ENCODE measurements at regions not wholly inside any gene's neighbourhood (a gene's known extent, or its start where the extent isn't known, plus 50 kb on each side); places are given as distances from the start of the nearest gene placed in this dataset.
A peak's percentile ranks its signal among the peaks of the same experiment; 100 is the strongest.

DNA sequence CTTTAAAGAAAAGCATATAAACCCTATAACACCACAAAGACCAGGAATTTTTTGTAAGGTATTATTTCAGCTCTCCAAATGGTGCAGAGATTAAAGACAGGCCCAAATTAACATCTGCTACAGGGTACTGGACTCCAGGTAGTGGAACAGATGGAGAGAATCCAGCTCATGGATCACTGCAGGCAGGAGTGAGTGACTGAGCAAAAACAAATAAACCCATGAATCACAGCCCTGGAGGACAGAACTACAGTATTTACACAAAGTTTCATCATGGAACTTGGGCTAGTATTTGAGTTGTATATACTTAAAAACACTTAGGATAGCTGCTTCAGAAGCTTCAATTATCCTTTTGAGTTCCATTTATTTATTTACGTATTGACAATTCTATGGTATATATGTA, 132.8 kb upstream of the SPRY2 start:
- Histone ChIP-seq H3K9me3 (ENCODE audit: control insufficient read depth in 5 of 5, low read length in 5 of 5) (no peaks in the 10 kb centered on the region), H3K36me3 (ENCODE audit: control insufficient read depth in 5 of 5, insufficient read depth in 5 of 5, low read length in 5 of 5) (no peaks in the 10 kb centered on the region), H3K27ac (ENCODE audit: low read depth, low read length) (no peak overlapping the region), H3K4me3 (ENCODE audit: low read depth in 1 of 5, low read length in 5 of 5) (no peak overlapping the region), H3K27me3 (ENCODE audit: control insufficient read depth in 5 of 5, insufficient read depth in 4 of 5, low read length in 5 of 5) (no peaks in the 10 kb centered on the region), H3K9ac (ENCODE audit: low read length in 5 of 5) (no peak overlapping the region), H3K4me1 (ENCODE audit: control insufficient read depth in 5 of 5, insufficient read depth in 5 of 5, low read length in 5 of 5) (peaks cover 5 to 26% (median 20%) of the 10 kb centered on the region in 5 donors)

DNA sequence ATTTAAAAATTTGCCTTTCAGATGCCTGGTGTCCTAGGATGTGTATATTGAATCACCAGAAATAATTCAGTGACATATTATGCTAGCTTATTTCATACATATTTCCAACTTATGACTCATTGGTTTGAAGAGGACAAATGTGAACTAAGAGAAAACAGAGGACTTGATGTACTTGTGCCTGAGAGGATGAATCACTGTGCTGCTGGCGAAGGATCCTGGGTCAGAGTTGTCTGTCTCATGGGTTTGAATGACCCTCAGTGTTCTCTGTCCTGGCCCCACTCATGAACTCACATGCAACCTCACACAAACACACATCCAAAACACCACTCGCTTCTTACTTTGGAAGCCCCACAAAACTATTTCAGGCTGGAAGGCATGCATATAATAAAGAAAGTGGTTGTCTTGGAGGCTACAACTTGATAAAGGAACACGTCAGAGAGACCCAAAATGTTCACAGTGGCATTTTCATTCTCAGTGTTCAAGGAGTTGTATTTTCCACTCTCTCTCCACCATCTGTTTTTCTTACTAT, 129.0 kb upstream of the SPRY2 start:
- Histone ChIP-seq H3K27ac (ENCODE audit: low read depth, low read length) (peak overlapping the region; percentile 75), H3K4me3 (ENCODE audit: low read depth in 1 of 5, low read length in 5 of 5) (peak overlapping the region in 2 of 5 donors; percentile 12 to 22), H3K36me3 (ENCODE audit: control insufficient read depth in 5 of 5, insufficient read depth in 5 of 5, low read length in 5 of 5) (no peaks in the 10 kb centered on the region), H3K4me1 (ENCODE audit: control insufficient read depth in 5 of 5, insufficient read depth in 5 of 5, low read length in 5 of 5) (peaks cover 5 to 30% (median 25%) of the 10 kb centered on the region in 5 donors), H3K9me3 (ENCODE audit: control insufficient read depth in 5 of 5, low read length in 5 of 5) (no peaks in the 10 kb centered on the region), H3K9ac (ENCODE audit: low read length in 5 of 5) (no peak overlapping the region), H3K27me3 (ENCODE audit: control insufficient read depth in 5 of 5, insufficient read depth in 4 of 5, low read length in 5 of 5) (no peaks in the 10 kb centered on the region)

DNA sequence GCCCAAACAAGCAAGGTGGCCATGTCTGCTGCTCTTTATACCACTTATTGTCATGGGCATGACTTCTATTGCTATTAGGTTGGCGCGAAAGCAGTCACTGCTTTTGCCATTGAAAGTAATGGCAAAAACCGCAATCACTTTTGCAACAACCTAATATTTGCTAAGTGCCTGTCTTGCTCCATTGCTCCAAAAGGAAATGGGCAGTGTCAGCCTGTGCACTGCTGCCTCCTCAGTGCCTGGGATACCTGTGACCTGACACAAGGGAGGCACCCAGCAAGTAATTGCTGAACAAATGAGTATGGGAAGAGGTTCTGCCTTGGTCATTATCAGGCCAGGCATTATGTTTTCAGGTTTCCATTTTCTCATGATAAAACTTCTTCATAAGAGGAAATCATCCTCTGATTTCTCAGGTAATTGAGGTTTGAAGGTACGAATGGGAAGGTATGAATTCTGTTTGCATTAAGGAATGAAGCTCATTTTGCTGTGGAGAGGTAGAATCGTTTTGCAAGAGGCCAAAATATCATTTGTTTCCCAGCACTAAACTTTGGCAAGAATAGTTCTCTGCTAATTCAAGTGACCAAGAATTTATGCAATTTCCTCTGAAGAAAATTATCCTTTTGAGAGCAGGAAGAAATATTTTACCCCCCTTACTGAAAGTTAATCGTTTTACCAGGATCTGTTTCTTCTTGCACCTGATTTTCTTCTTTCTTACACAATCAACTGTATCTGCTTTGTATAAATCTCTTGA, 128.4 kb upstream of the SPRY2 start:
- Histone ChIP-seq H3K9me3 (ENCODE audit: control insufficient read depth in 5 of 5, low read length in 5 of 5) (no peaks in the 10 kb centered on the region), H3K27me3 (ENCODE audit: control insufficient read depth in 5 of 5, insufficient read depth in 4 of 5, low read length in 5 of 5) (no peaks in the 10 kb centered on the region), H3K4me3 (ENCODE audit: low read depth in 1 of 5, low read length in 5 of 5) (peak overlapping the region in 1 of 5 donors; percentile 17), H3K36me3 (ENCODE audit: control insufficient read depth in 5 of 5, insufficient read depth in 5 of 5, low read length in 5 of 5) (no peaks in the 10 kb centered on the region), H3K4me1 (ENCODE audit: control insufficient read depth in 5 of 5, insufficient read depth in 5 of 5, low read length in 5 of 5) (peaks cover 5 to 30% (median 25%) of the 10 kb centered on the region in 5 donors), H3K27ac (ENCODE audit: low read depth, low read length) (peak overlapping the region; percentile 75), H3K9ac (ENCODE audit: low read length in 5 of 5) (peak overlapping the region in 2 of 5 donors; percentile 12 to 33)

DNA sequence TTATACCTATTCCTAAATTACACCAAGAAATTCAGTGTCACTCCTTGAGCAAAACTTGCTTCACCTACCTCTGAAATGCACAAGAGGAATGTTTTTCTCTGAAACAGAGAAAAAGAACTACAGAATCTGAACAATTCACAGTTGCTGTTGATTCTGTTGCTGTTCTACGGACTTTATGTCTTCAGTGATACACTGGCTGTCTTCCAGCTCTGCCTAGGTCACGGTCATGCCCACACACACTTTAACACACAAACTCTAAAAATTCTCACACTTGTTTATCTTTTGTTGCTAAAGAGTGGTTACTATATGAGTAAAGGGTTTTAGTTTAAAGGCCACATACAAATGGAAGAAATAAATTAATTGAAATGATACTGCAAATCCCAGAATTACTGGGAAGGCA, 124.4 kb upstream of the SPRY2 start:
- Histone ChIP-seq H3K27me3 (ENCODE audit: control insufficient read depth in 5 of 5, insufficient read depth in 4 of 5, low read length in 5 of 5) (no peaks in the 10 kb centered on the region), H3K4me1 (ENCODE audit: control insufficient read depth in 5 of 5, insufficient read depth in 5 of 5, low read length in 5 of 5) (peaks cover 5 to 24% (median 20%) of the 10 kb centered on the region in 5 donors), H3K27ac (ENCODE audit: low read depth, low read length) (no peak overlapping the region), H3K4me3 (ENCODE audit: low read depth in 1 of 5, low read length in 5 of 5) (no peak overlapping the region), H3K9me3 (ENCODE audit: control insufficient read depth in 5 of 5, low read length in 5 of 5) (no peaks in the 10 kb centered on the region), H3K36me3 (ENCODE audit: control insufficient read depth in 5 of 5, insufficient read depth in 5 of 5, low read length in 5 of 5) (no peaks in the 10 kb centered on the region), H3K9ac (ENCODE audit: low read length in 5 of 5) (no peak overlapping the region)

GRCh38 chr13:80463673-80464352, 122.9 kb upstream of the SPRY2 start:
- peaks cover 0 to 11% (median 5%) of the 10 kb centered on the region in 5 donors for H3K4me1 ChIP-seq (ENCODE audit: control insufficient read depth in 5 of 5, insufficient read depth in 5 of 5, low read length in 5 of 5)
- no peaks in the 10 kb centered on the region for H3K36me3 ChIP-seq (ENCODE audit: control insufficient read depth in 5 of 5, insufficient read depth in 5 of 5, low read length in 5 of 5)
- no peaks in the 10 kb centered on the region for H3K9me3 ChIP-seq (ENCODE audit: control insufficient read depth in 5 of 5, low read length in 5 of 5)
- no peak overlapping the region for H3K4me3 ChIP-seq (ENCODE audit: low read depth in 1 of 5, low read length in 5 of 5)
- no peaks in the 10 kb centered on the region for H3K27me3 ChIP-seq (ENCODE audit: control insufficient read depth in 5 of 5, insufficient read depth in 4 of 5, low read length in 5 of 5)
- H3K27ac ChIP-seq (ENCODE audit: low read depth, low read length) = no peak overlapping the region
- no peak overlapping the region for H3K9ac ChIP-seq (ENCODE audit: low read length in 5 of 5)

DNA sequence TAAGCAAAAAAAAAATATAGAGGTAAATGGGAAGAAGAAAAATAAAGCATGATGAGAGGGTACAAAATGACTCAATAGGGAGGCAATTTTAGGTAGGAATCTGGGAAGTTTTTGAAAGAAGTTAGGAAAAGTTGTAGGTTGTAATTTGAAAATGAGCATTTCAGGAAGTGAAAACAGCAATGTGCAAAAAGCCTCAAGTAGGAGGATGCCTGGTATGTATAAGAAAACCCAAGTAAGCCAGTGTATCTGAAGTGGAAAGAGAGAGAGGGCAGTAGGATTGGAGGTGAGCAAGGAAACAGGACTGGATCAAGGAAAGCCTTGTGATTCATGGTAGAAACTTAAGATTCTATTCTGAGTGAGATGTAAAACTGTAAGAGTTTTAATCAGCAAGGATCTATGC, 121.6 kb upstream of the SPRY2 start:
- H3K27ac ChIP-seq (ENCODE audit: low read depth, low read length) = no peak overlapping the region
- no peaks in the 10 kb centered on the region for H3K27me3 ChIP-seq (ENCODE audit: control insufficient read depth in 5 of 5, insufficient read depth in 4 of 5, low read length in 5 of 5)
- peaks cover 0 to 5% (median 3%) of the 10 kb centered on the region in 5 donors for H3K4me1 ChIP-seq (ENCODE audit: control insufficient read depth in 5 of 5, insufficient read depth in 5 of 5, low read length in 5 of 5)
- H3K9me3 ChIP-seq (ENCODE audit: control insufficient read depth in 5 of 5, low read length in 5 of 5) = no peaks in the 10 kb centered on the region
- H3K9ac ChIP-seq (ENCODE audit: low read length in 5 of 5) = no peak overlapping the region
- H3K4me3 ChIP-seq (ENCODE audit: low read depth in 1 of 5, low read length in 5 of 5) = no peak overlapping the region
- no peaks in the 10 kb centered on the region for H3K36me3 ChIP-seq (ENCODE audit: control insufficient read depth in 5 of 5, insufficient read depth in 5 of 5, low read length in 5 of 5)

- H3K36me3 ChIP-seq (ENCODE audit: control insufficient read depth in 5 of 5, insufficient read depth in 5 of 5, low read length in 5 of 5) = no peaks in the 10 kb centered on the region
- no peaks in the 10 kb centered on the region for H3K9me3 ChIP-seq (ENCODE audit: control insufficient read depth in 5 of 5, low read length in 5 of 5)
- no peak overlapping the region for H3K9ac ChIP-seq (ENCODE audit: low read length in 5 of 5)
- H3K27ac ChIP-seq (ENCODE audit: low read depth, low read length) = no peak overlapping the region
- no peaks in the 10 kb centered on the region for H3K27me3 ChIP-seq (ENCODE audit: control insufficient read depth in 5 of 5, insufficient read depth in 4 of 5, low read length in 5 of 5)
- H3K4me3 ChIP-seq (ENCODE audit: low read depth in 1 of 5, low read length in 5 of 5) = no peak overlapping the region
- H3K4me1 ChIP-seq (ENCODE audit: control insufficient read depth in 5 of 5, insufficient read depth in 5 of 5, low read length in 5 of 5) = peaks cover 0 to 5% (median 3%) of the 10 kb centered on the region in 5 donors
Observed at GRCh38 chr13:80462037-80462436, 121.1 kb upstream of the SPRY2 start.

GRCh38 chr13:80458543-80458942, 117.6 kb upstream of the SPRY2 start:
- Histone ChIP-seq H3K36me3 (ENCODE audit: control insufficient read depth in 5 of 5, insufficient read depth in 5 of 5, low read length in 5 of 5) (no peaks in the 10 kb centered on the region), H3K27me3 (ENCODE audit: control insufficient read depth in 5 of 5, insufficient read depth in 4 of 5, low read length in 5 of 5) (no peaks in the 10 kb centered on the region), H3K4me3 (ENCODE audit: low read depth in 1 of 5, low read length in 5 of 5) (no peak overlapping the region), H3K4me1 (ENCODE audit: control insufficient read depth in 5 of 5, insufficient read depth in 5 of 5, low read length in 5 of 5) (peaks cover 0 to 3% (median 0%) of the 10 kb centered on the region in 5 donors), H3K27ac (ENCODE audit: low read depth, low read length) (peak overlapping the region; percentile 31), H3K9me3 (ENCODE audit: control insufficient read depth in 5 of 5, low read length in 5 of 5) (no peaks in the 10 kb centered on the region), H3K9ac (ENCODE audit: low read length in 5 of 5) (no peak overlapping the region)

GRCh38 chr13:80454245-80454644, 113.3 kb upstream of the SPRY2 start:
- Histone ChIP-seq H3K9ac (ENCODE audit: low read length in 5 of 5) (no peak overlapping the region), H3K27me3 (ENCODE audit: control insufficient read depth in 5 of 5, insufficient read depth in 4 of 5, low read length in 5 of 5) (no peaks in the 10 kb centered on the region), H3K36me3 (ENCODE audit: control insufficient read depth in 5 of 5, insufficient read depth in 5 of 5, low read length in 5 of 5) (no peaks in the 10 kb centered on the region), H3K9me3 (ENCODE audit: control insufficient read depth in 5 of 5, low read length in 5 of 5) (no peaks in the 10 kb centered on the region), H3K27ac (ENCODE audit: low read depth, low read length) (no peak overlapping the region), H3K4me3 (ENCODE audit: low read depth in 1 of 5, low read length in 5 of 5) (no peak overlapping the region), H3K4me1 (ENCODE audit: control insufficient read depth in 5 of 5, insufficient read depth in 5 of 5, low read length in 5 of 5) (peaks cover 0 to 5% (median 3%) of the 10 kb centered on the region in 5 donors)

GRCh38 chr13:80452279-80452678, 111.4 kb upstream of the SPRY2 start:
- Histone ChIP-seq H3K36me3 (ENCODE audit: control insufficient read depth in 5 of 5, insufficient read depth in 5 of 5, low read length in 5 of 5) (no peaks in the 10 kb centered on the region), H3K27ac (ENCODE audit: low read depth, low read length) (no peak overlapping the region), H3K4me3 (ENCODE audit: low read depth in 1 of 5, low read length in 5 of 5) (no peak overlapping the region), H3K27me3 (ENCODE audit: control insufficient read depth in 5 of 5, insufficient read depth in 4 of 5, low read length in 5 of 5) (no peaks in the 10 kb centered on the region), H3K9ac (ENCODE audit: low read length in 5 of 5) (no peak overlapping the region), H3K4me1 (ENCODE audit: control insufficient read depth in 5 of 5, insufficient read depth in 5 of 5, low read length in 5 of 5) (peaks cover 0 to 23% (median 9%) of the 10 kb centered on the region in 5 donors), H3K9me3 (ENCODE audit: control insufficient read depth in 5 of 5, low read length in 5 of 5) (no peaks in the 10 kb centered on the region)
